B cell (primary cell): ENCODE measurements at regions not wholly inside any gene's neighbourhood (a gene's known extent, or its start where the extent isn't known, plus 50 kb on each side); places are given as distances from the start of the nearest gene placed in this dataset.

Source experiments
- ATAC-seq: fragments of 200-7000 bp; cut with Tn5 transposase; one replicate; pipeline ENCODE4 v1.10.0; 2021; ENCODE audit warnings: low read depth, mild to moderate bottlenecking, moderate number of reproducible peaks, moderate library complexity
- CTCF ChIA-PET: fragments of 350-600 bp; sonication (Branson Sonifier 250); formaldehyde crosslinking; loops from one replicate; lab custom pipeline; 2021; ENCODE audit warnings: antibody characterized with exemption, inconsistent platforms; lab: Charles Lee
- POLR2A ChIA-PET: fragments of 350-600 bp; sonication (Branson Sonifier 250); formaldehyde crosslinking; loops from one replicate; lab custom pipeline; 2021; ENCODE audit warnings: antibody characterized with exemption; lab: Charles Lee
- DNase-seq: peaks from one replicate; pipeline ENCODE4 v3.0.0; 2013
- H2AFZ ChIP-seq: 2 replicates; pipeline ENCODE4 v1.6.1; 2012; ENCODE audit warnings: mild to moderate bottlenecking, low read depth, low read length; ENCODE audit not compliant: insufficient read depth, poor library complexity, severe bottlenecking
- H3K27ac ChIP-seq, 2 donors: 1 replicate in 1 of 2; 2 replicates in 1 of 2; pipeline ENCODE4 v1.5.1; 2012 to 2013; ENCODE audit warnings: low read length in 2 of 2, mild to moderate bottlenecking in 2 of 2, moderate library complexity in 1 of 2
- H3K27me3 ChIP-seq, 4 experiments: fragments of 200-600 bp in 1 of 4; sonication (generic) in 1 of 4; replicated peaks in 1 of 4; 1 replicate in 2 of 4; 2 replicates in 2 of 4; pipeline versions ENCODE4 v1.6.1 to v1.7.0; 2013 to 2016; ENCODE audit warnings: low read length in 3 of 4, mild to moderate bottlenecking in 2 of 4, mixed read lengths in 1 of 4, moderate library complexity in 1 of 4; ENCODE audit not compliant: insufficient read depth in 4 of 4, control insufficient read depth in 3 of 4; ENCODE audit errors: control extremely low read depth in 1 of 4
- H3K36me3 ChIP-seq, 2 experiments: replicated peaks in 1 of 2; 1 replicate in 1 of 2; 2 replicates in 1 of 2; pipeline versions ENCODE4 v1.6.1 to v1.7.1; 2013; ENCODE audit warnings: low read length in 1 of 2; ENCODE audit not compliant: insufficient read depth in 2 of 2, control insufficient read depth in 1 of 2; ENCODE audit errors: control extremely low read depth in 1 of 2, extremely low read depth in 1 of 2
- H3K4me1 ChIP-seq, 2 donors: fragments of 200-600 bp in 1 of 2; sonication (generic) in 1 of 2; 1 replicate in 1 of 2; 2 replicates in 1 of 2; pipeline versions ENCODE4 v1.5.1 to v1.6.1; 2013 to 2017; ENCODE audit warnings: low read length in 2 of 2; ENCODE audit not compliant: control insufficient read depth in 2 of 2, insufficient read depth in 2 of 2
- H3K4me2 ChIP-seq: replicated peaks from 2 replicates; pipeline ENCODE3; 2012; ENCODE audit warnings: mild to moderate bottlenecking, low read depth, low read length; ENCODE audit not compliant: poor library complexity, severe bottlenecking
- H3K4me3 ChIP-seq, 5 experiments: fragments of 200-600 bp in 1 of 5; sonication (generic) in 1 of 5; 1 replicate in 3 of 5; 2 replicates in 2 of 5; pipeline versions ENCODE4 v1.5.1 to v1.7.0; 2011 to 2016; ENCODE audit warnings: low read length in 4 of 5, mild to moderate bottlenecking in 4 of 5, low read depth in 2 of 5, control low read depth in 1 of 5, moderate library complexity in 1 of 5; ENCODE audit not compliant: insufficient read depth in 1 of 5; ENCODE audit errors: control extremely low read depth in 1 of 5, extremely low read depth in 1 of 5
- H3K79me2 ChIP-seq: fragments of 200-600 bp; sonication (generic); one replicate; pipeline ENCODE4 v1.6.0; 2016; ENCODE audit warnings: low read length; ENCODE audit not compliant: control insufficient read depth, insufficient read depth
- H3K9ac ChIP-seq: fragments of 200-600 bp; sonication (generic); 2 replicates; pipeline ENCODE4 v1.6.1; 2017; ENCODE audit warnings: mild to moderate bottlenecking, low read length, moderate library complexity
- H3K9me3 ChIP-seq, 3 donors: one replicate each; pipeline versions ENCODE4 v1.6.1 to v1.7.1; 2013; ENCODE audit warnings: low read length in 2 of 3; ENCODE audit not compliant: control insufficient read depth in 2 of 3, insufficient read depth in 1 of 3; ENCODE audit errors: control extremely low read depth in 1 of 3
- H4K20me1 ChIP-seq: 2 replicates; pipeline ENCODE4 v1.6.0; 2012; ENCODE audit warnings: mild to moderate bottlenecking, low read length; ENCODE audit not compliant: insufficient read depth, control insufficient read depth, poor library complexity, severe bottlenecking
- H3K27ac Mint-ChIP-seq: one replicate; pipeline ENCODE4 v1.8.0; 2021; ENCODE audit warnings: mixed read lengths
- H3K27me3 Mint-ChIP-seq: one replicate; pipeline ENCODE4 v1.8.0; 2021; ENCODE audit warnings: mixed read lengths
- H3K4me1 Mint-ChIP-seq: one replicate; pipeline ENCODE4 v1.8.0; 2021; ENCODE audit warnings: mixed read lengths
- H3K4me3 Mint-ChIP-seq: one replicate; pipeline ENCODE4 v1.8.0; 2021; ENCODE audit warnings: mixed read lengths
- H3K9me3 Mint-ChIP-seq: one replicate; pipeline ENCODE4 v1.8.0; 2022; ENCODE audit warnings: mixed read lengths; ENCODE audit not compliant: insufficient read depth
- CTCF ChIP-seq: fragments of 200-600 bp; IDR thresholded peaks from one replicate; pipeline ENCODE4 v1.8.0; 2022; ENCODE audit warnings: antibody characterized with exemption, mild to moderate bottlenecking
- EZH2 ChIP-seq: IDR thresholded peaks from 2 replicates; pipeline ENCODE4 v1.6.1; 2012; ENCODE audit warnings: borderline replicate concordance, low read depth, mild to moderate bottlenecking, moderate library complexity, low read length; ENCODE audit not compliant: insufficient read depth, poor library complexity, severe bottlenecking
- WGBS: methylation state at CpG from one replicate; pipeline ENCODE4 v1.1.5; 2013; ENCODE audit warnings: missing lambda C conversion rate; ENCODE audit not compliant: insufficient coverage; 5-methylcytosine and 5-hydroxymethylcytosine counted together
- intact Hi-C: fragments of 100-400 bp; cut with micrococcal nuclease; formaldehyde crosslinking; loops from one replicate; pipeline ENCODE4 v1.10.0; 2022

- ChIA-PET CTCF (no interaction called here), POLR2A (no interaction called here)
- H3K4me2 ChIP-seq, result no peak overlapping the region
- H3K27ac ChIP-seq, result no peak overlapping the region
- H3K9me3 ChIP-seq, result peaks cover 0 to 4% (median 0%) of the 10 kb centered on the region in 3 donors
- H3K79me2 ChIP-seq, result no peaks in the 10 kb centered on the region
- no peaks in the 10 kb centered on the region for H3K36me3 ChIP-seq
- no peak overlapping the region for H3K9ac ChIP-seq
- no peaks in the 10 kb centered on the region for H3K4me1 ChIP-seq
- H4K20me1 ChIP-seq, result no peaks in the 10 kb centered on the region
- no peak overlapping the region for H3K4me3 Mint-ChIP-seq
- no peaks in the 10 kb centered on the region for H3K27me3 Mint-ChIP-seq
- no peak overlapping the region for H3K4me3 ChIP-seq
- DNase-seq (no peak), ATAC-seq (no peak)
- intact Hi-C loops, result no loop called here
- no peak overlapping the region for H2AFZ ChIP-seq
- no peaks in the 10 kb centered on the region for H3K27me3 ChIP-seq
- TF ChIP-seq CTCF (no peak), EZH2 (no peak)
- H3K27ac Mint-ChIP-seq, result no peak overlapping the region
- H3K4me1 Mint-ChIP-seq, result no peaks in the 10 kb centered on the region
- H3K9me3 Mint-ChIP-seq, result peaks cover 3% of the 10 kb centered on the region
- WGBS, result 72% methylated on average over 5 of the region's 5 CpGs
Observed at GRCh38 chr1:96651517-96651916, 70.1 kb upstream of the PTBP2 start.

GRCh38 chr1:96660051-96660450, 61.5 kb upstream of the PTBP2 start:
- TF ChIP-seq CTCF (no peak), EZH2 (no peak)
- DNase-seq, result no peak
- Mint-ChIP-seq H3K27ac (no peak overlapping the region), H3K9me3 (peaks cover 3% of the 10 kb centered on the region), H3K4me1 (no peaks in the 10 kb centered on the region), H3K27me3 (no peaks in the 10 kb centered on the region), H3K4me3 (no peak overlapping the region)
- intact Hi-C loops, result no loop called here
- H3K36me3 ChIP-seq, result no peaks in the 10 kb centered on the region
- no peak overlapping the region for H3K4me3 ChIP-seq
- H3K27me3 ChIP-seq, result no peaks in the 10 kb centered on the region
- no peaks in the 10 kb centered on the region for H4K20me1 ChIP-seq
- no peaks in the 10 kb centered on the region for H3K79me2 ChIP-seq
- ChIA-PET POLR2A (no interaction called here), CTCF (no interaction called here)
- no peak for ATAC-seq
- H3K9ac ChIP-seq, result no peak overlapping the region
- H2AFZ ChIP-seq, result no peak overlapping the region
- H3K27ac ChIP-seq, result no peak overlapping the region
- WGBS, result no CpG with 5 or more reads among the region's 3 CpGs
- H3K4me1 ChIP-seq, result no peaks in the 10 kb centered on the region
- H3K4me2 ChIP-seq, result no peak overlapping the region
- H3K9me3 ChIP-seq, result peaks cover 2 to 10% (median 3%) of the 10 kb centered on the region in 3 donors
